SKM-1 treated with dmso at 0.1 percent for 144 hours (cell line): ENCODE measurements at regions not wholly inside any gene's neighbourhood (a gene's known extent, or its start where the extent isn't known, plus 50 kb on each side); places are given as distances from the start of the nearest gene placed in this dataset.

Experiments used
- DNase-seq: peaks from one replicate; lab custom pipeline; 2025; ENCODE audit not compliant: unreplicated experiment; lab: John Stamatoyannopoulos, UW

GRCh38 chr2:22634167-22634566 is 750.8 kb upstream of the KLHL29 start:
- DNase-seq: no peak

DNA sequence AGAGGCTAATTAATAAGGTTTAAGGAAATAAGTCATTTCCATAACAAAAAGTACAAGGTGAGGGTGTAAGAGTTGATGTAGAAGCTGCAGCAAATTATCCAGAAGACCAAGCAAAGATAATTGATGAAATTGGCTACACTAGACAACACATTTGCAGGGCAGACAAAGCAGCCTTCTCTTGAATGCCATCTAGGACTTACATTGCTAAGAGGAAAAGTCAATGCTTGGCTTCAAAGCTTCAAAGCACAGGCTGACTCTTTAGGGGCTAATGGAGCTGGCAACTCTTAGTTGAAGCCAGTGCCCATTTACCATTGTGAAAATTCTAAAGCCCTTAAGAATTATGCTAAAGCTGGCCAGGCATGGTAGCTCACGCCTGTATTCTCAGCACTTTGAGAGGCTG is 728.6 kb upstream of the KLHL29 start:
- DNase-seq: no peak

- DNase-seq: no peak
Measured at GRCh38 chr2:22673529-22673928, 711.5 kb upstream of the KLHL29 start.

DNA sequence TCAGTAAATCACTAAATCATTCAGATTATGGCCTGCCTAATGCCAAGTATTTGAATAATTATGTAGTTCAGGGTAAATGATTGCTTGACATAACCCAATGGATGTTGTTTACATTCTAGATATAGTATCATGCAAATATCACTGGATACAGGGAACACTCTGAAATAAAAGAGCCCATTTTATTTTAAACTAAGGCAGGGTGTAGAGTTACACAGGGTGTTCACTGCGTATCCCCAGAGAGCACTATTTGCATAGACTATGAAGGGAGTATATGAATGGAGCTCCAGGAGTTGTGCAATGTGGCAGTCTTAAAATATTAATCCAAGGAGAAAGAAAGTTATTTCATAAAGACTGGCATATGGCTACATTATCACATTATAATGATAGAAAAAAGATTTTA is 701.1 kb upstream of the KLHL29 start:
- DNase-seq: no peak

DNA sequence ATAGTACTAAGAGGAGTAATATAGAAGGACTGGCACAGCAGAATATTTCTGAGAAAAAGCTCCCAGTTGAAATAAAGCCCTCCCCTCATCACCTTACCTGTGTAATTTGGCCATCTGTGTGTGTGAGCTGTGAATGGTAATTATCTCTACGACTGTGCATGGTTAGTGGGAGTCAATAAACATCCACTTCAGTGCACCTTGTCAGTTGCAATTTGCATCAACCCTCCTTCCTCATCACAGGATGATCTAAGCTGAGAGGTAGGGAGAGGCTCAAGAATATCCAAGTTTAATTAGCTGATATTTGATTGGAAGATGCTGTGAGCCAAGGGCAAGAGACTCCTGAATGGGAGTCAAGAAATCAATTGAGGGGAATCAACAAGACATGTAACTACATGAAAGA is 694.9 kb upstream of the KLHL29 start:
- no peak for DNase-seq

GRCh38 chr2:22691666-22692065 is 693.3 kb upstream of the KLHL29 start:
- DNase-seq: no peak

- no peak for DNase-seq
Measured at GRCh38 chr2:22692746-22693145, 692.2 kb upstream of the KLHL29 start.

DNA sequence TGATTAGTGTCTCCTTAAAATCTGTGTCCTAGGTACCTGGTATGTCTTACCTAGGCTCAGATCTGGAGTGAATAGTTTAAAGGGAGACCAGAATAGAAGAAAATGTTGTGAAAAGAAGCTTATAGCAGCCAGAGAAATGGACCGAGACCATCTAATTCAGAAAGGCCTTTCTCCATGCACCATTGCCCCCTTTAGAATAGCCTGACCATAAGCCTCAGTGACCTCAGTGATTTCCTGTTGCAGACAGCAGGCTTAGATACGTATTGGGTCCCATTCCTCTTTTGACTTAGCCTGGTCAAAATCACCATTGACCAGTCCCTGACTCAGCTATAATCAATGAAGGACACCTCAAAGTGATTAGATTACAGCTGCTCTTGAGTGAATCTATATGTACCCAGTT is 690.7 kb upstream of the KLHL29 start:
- no peak for DNase-seq

DNA sequence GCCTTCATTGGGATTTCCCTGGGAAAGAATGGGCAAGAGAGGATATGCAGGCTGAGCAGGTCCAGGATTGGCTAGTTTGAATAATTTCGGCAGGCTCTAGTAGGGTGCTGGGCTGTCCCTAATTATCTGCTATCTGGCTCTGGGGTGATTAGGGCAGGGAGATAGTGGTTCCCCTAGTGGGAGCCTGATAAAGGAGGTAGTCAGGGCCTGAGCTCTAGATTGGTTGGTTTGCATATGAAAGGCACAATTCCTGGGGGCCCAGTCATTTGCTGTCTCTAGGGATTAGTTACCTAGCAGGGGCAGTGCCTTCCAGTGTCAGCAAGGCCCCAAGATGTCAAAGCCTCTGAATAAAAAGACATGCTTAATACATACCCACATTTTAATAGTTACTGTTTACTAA is 690.1 kb upstream of the KLHL29 start:
- DNase-seq: no peak

GRCh38 chr2:22697054-22697788 is 687.8 kb upstream of the KLHL29 start:
- DNase-seq: no peak

GRCh38 chr2:22701561-22702160 is 683.3 kb upstream of the KLHL29 start:
- no peak for DNase-seq

GRCh38 chr2:22703286-22703920 is 681.6 kb upstream of the KLHL29 start:
- DNase-seq: no peak

GRCh38 chr2:22719396-22719795 is 665.6 kb upstream of the KLHL29 start:
- DNase-seq: no peak

DNA sequence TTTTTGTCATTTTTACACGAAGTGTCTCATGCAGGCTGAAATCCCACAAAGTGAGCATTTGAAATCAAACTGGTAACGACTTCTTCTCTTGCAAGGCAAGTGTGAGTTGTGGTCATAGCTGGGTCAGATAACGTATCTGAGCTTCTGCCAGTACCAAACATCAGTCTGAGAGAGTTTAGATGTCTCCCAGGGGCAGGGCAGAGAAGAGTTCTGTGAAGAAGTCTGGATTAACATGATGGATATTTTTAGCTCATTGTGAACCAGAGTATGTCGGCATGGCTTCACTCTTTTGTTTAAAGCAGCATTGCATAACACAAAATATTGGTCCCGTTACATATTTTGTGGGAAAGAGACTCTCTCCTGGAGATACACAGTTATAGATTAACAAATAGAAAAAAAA is 655.5 kb upstream of the KLHL29 start:
- DNase-seq: no peak

DNA sequence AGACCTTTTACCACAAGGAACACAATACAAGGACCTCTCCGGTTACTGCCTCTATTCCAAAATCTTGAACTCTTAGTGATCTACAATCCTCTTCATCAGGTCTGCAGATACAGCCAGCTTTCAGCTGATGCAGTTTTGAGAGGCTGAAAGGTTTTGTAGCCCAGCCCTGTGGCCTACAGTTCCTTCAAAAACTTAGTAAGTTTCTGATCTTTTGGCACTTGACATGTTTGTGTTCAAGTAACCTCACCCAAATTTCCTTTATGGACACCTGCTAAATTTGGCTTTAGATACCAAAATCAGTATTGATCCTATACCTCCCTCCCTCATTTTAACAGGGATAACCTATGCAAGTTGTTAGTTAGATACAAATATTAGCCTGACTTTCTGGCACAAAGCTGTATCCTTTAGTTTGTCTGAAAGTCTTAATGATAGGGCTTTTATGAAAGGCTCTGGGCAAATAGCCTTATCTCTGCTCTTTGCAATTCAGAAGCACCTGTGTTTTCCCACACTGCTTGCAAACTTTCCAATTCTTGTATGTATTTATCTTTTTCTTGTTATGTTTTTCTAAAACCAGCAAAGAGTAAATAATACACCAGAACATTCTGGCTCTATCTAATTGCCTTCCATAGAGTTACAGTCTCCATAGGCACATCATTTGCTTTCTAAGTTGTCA is 650.5 kb upstream of the KLHL29 start:
- DNase-seq: no peak

DNA sequence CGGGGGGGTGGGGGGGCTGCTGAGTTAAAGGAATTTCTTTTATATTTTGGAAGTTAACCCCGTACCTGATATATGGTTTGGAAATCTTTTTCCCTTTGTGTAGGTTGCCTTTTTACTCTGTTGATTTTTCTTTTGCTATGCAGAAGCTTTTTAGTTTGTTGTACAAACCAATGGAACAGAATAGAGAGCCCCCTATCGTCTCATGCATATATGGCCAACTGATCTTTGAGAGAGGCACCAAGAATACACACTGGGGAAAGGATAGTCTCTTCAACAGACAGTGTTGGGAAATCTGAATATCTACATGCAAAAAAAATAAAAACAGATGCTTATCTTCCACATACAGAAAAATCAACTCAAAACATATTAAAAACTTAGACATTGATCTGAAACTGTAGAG is 647.8 kb upstream of the KLHL29 start:
- no peak for DNase-seq

GRCh38 chr2:22741216-22741615 is 643.8 kb upstream of the KLHL29 start:
- no peak for DNase-seq

DNA sequence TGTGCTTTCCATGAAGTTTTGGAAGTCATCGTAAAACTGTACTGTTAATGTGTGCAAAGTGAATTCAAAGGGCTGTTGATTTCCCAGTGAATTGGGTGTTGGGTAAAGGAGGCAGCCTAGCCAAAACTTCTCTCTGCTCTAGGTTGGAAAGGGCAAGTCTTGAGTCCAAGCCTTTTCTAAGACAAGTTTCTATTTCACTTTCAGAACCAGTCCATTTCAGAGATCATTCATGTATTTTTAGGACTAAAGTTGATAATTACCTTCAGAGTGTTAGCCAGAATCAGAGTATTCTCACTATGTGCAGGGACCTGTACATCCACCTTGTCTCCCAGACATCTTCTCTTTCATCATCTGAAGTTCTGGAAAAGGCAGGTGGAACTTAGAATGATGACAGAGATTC is 636.1 kb upstream of the KLHL29 start:
- no peak for DNase-seq

- no peak for DNase-seq
Measured at GRCh38 chr2:22753476-22753875, 631.5 kb upstream of the KLHL29 start.

- DNase-seq: no peak
Measured at GRCh38 chr2:22756276-22757043, 628.5 kb upstream of the KLHL29 start.

- no peak for DNase-seq
Measured at GRCh38 chr2:22769497-22769896, 615.5 kb upstream of the KLHL29 start.
